IMR-90 (cell line): ENCODE measurements at regions not wholly inside any gene's neighbourhood (a gene's known extent, or its start where the extent isn't known, plus 50 kb on each side); places are given as distances from the start of the nearest gene placed in this dataset.

Experiments
- ATAC-seq: fragments of 200-7000 bp; cut with Tn5 transposase; 2 replicates; pipeline ENCODE4 v1.9.1; 2020; ENCODE audit warnings: low read depth, mild to moderate bottlenecking, moderate library complexity
- BruUV-seq: library from RNA; stranded (reverse); fragments of 400-500 nt; replicated peaks from 2 replicates; lab custom pipeline; 2021; lab: Mats Ljungman, UMichigan
- CTCF ChIA-PET: fragments of 300-600 bp; formaldehyde crosslinking; extraction: SDS; loops from one replicate; lab custom pipeline; 2021; ENCODE audit warnings: antibody characterized with exemption; lab: Yijun Ruan, JAX
- POLR2A ChIA-PET: fragments of 300-600 bp; sonication (Branson Sonifier 250); formaldehyde crosslinking; loops from one replicate; lab custom pipeline; 2022; ENCODE audit warnings: antibody characterized with exemption; ENCODE audit not compliant: unreplicated experiment; lab: Charles Lee
- DNase-seq: peaks from one replicate; pipeline ENCODE4 v3.0.0; 2013
- H2AFZ ChIP-seq: replicated peaks from 2 replicates; pipeline ENCODE3; 2013; ENCODE audit warnings: low read length, mild to moderate bottlenecking; ENCODE audit not compliant: poor library complexity
- H2AK5ac ChIP-seq: 2 replicates; pipeline ENCODE4 v1.6.1; 2013; ENCODE audit warnings: low read depth, low read length, inconsistent platforms
- H2AK9ac ChIP-seq: replicated peaks from 2 replicates; pipeline ENCODE3; 2013; ENCODE audit warnings: mild to moderate bottlenecking, low read depth, low read length, moderate library complexity; ENCODE audit not compliant: poor library complexity
- H2BK120ac ChIP-seq: 2 replicates; pipeline ENCODE4 v1.6.1; 2013; ENCODE audit warnings: low read depth, low read length, inconsistent platforms
- H2BK15ac ChIP-seq: 3 replicates; pipeline ENCODE4 v1.6.1; 2013; ENCODE audit warnings: low read depth, low read length, inconsistent platforms
- H2BK20ac ChIP-seq: 2 replicates; pipeline ENCODE4 v1.6.1; 2013; ENCODE audit warnings: low read depth, mild to moderate bottlenecking, inconsistent platforms, low read length, moderate library complexity
- H2BK5ac ChIP-seq: 2 replicates; pipeline ENCODE4 v1.6.1; 2013; ENCODE audit warnings: mild to moderate bottlenecking, low read depth, low read length, inconsistent platforms; ENCODE audit not compliant: poor library complexity, severe bottlenecking
- H3K14ac ChIP-seq: replicated peaks from 2 replicates; pipeline ENCODE4 v1.6.1; 2013; ENCODE audit warnings: low read depth, low read length, inconsistent platforms
- H3K18ac ChIP-seq: 2 replicates; pipeline ENCODE4 v1.6.1; 2013; ENCODE audit warnings: low read depth, low read length, control low read depth
- H3K23ac ChIP-seq: 2 replicates; pipeline ENCODE4 v1.6.1; 2013; ENCODE audit warnings: low read depth, low read length, inconsistent platforms
- H3K27ac ChIP-seq: 2 replicates; pipeline ENCODE4 v1.5.1; 2013; ENCODE audit warnings: mild to moderate bottlenecking, control low read depth, low read length; ENCODE audit not compliant: insufficient read depth
- H3K27me3 ChIP-seq: 2 replicates; pipeline ENCODE4 v1.6.1; 2013; ENCODE audit warnings: low read length; ENCODE audit not compliant: control insufficient read depth, insufficient read depth
- H3K36me3 ChIP-seq: 2 replicates; pipeline ENCODE4 v1.6.1; 2013; ENCODE audit warnings: low read length, mixed read lengths; ENCODE audit not compliant: control insufficient read depth, insufficient read depth
- H3K4ac ChIP-seq: 2 replicates; pipeline ENCODE4 v1.6.1; 2013; ENCODE audit warnings: low read depth, low read length, inconsistent platforms
- H3K4me1 ChIP-seq: 2 replicates; pipeline ENCODE4 v1.6.1; 2013; ENCODE audit warnings: low read length, mixed read lengths; ENCODE audit not compliant: control insufficient read depth, insufficient read depth
- H3K4me2 ChIP-seq: 2 replicates; pipeline ENCODE4 v1.6.1; 2013; ENCODE audit warnings: low read depth, mild to moderate bottlenecking, control low read depth, low read length, moderate library complexity
- H3K4me3 ChIP-seq: 2 replicates; pipeline ENCODE4 v1.5.1; 2013; ENCODE audit warnings: low read depth, mild to moderate bottlenecking, control low read depth, low read length, moderate library complexity; ENCODE audit not compliant: insufficient read depth
- H3K56ac ChIP-seq: 2 replicates; pipeline ENCODE4 v1.6.1; 2013; ENCODE audit warnings: low read length, inconsistent platforms; ENCODE audit not compliant: insufficient read depth; ENCODE audit errors: extremely low read depth
- H3K79me1 ChIP-seq, 2 experiments: 2 replicates each; pipeline ENCODE4 v1.6.1; 2013; ENCODE audit warnings: low read length in 2 of 2, inconsistent platforms in 1 of 2, low read depth in 1 of 2
- H3K9ac ChIP-seq: 2 replicates; pipeline ENCODE4 v1.6.1; 2013; ENCODE audit warnings: low read depth, low read length, control low read depth
- H3K9me1 ChIP-seq: 2 replicates; pipeline ENCODE4 v1.6.1; 2013; ENCODE audit warnings: low read length, inconsistent platforms; ENCODE audit not compliant: insufficient read depth
- H3K9me3 ChIP-seq: 2 replicates; pipeline ENCODE4 v1.6.1; 2013; ENCODE audit warnings: low read length; ENCODE audit not compliant: control insufficient read depth, insufficient read depth
- H4K20me1 ChIP-seq: 2 replicates; pipeline ENCODE4 v1.6.1; 2013; ENCODE audit warnings: low read length, inconsistent platforms; ENCODE audit not compliant: insufficient read depth
- H4K5ac ChIP-seq: 2 replicates; pipeline ENCODE4 v1.6.1; 2013; ENCODE audit warnings: mild to moderate bottlenecking, low read depth, low read length, control low read depth
- H4K8ac ChIP-seq, 2 experiments: 2 replicates each; pipeline ENCODE4 v1.6.1; 2013; ENCODE audit warnings: low read depth in 2 of 2, low read length in 2 of 2, control low read depth in 1 of 2, inconsistent platforms in 1 of 2
- H4K91ac ChIP-seq: 2 replicates; pipeline ENCODE4 v1.6.1; 2013; ENCODE audit warnings: low read depth, low read length, inconsistent platforms; ENCODE audit not compliant: insufficient read depth
- BHLHE40 ChIP-seq: fragments of 150-350 bp; IDR thresholded peaks from 2 replicates; pipeline ENCODE4 v1.6.1; 2016; ENCODE audit warnings: mild to moderate bottlenecking, low read depth, low read length
- CTCF ChIP-seq: conservative IDR thresholded peaks from 2 replicates; pipeline ENCODE4 v1.5.1; 2012; ENCODE audit warnings: mild to moderate bottlenecking, low read depth, low read length, improper control_type of control experiment
- FOS ChIP-seq: fragments of 150-350 bp; IDR thresholded peaks from 2 replicates; pipeline ENCODE4 v1.6.1; 2016; ENCODE audit warnings: low read depth, low read length
- NFE2L2 ChIP-seq: fragments of 150-350 bp; IDR thresholded peaks from 2 replicates; pipeline ENCODE4 v1.6.1; 2016; ENCODE audit warnings: low read depth, mild to moderate bottlenecking, low read length
- SMC3 ChIP-seq: fragments of 150-350 bp; IDR thresholded peaks from 2 replicates; pipeline ENCODE4 v1.6.1; 2016; ENCODE audit warnings: low read depth, mild to moderate bottlenecking, antibody characterized with exemption, low read length, moderate library complexity
- WGBS, 2 experiments: methylation state at CpG; one replicate each; pipeline versions ENCODE4 v1.1.5 to v1.1.7; 2013; ENCODE audit warnings: missing lambda C conversion rate in 2 of 2; ENCODE audit not compliant: insufficient read length in 1 of 2; ENCODE audit errors: extremely low coverage in 2 of 2; 5-methylcytosine and 5-hydroxymethylcytosine counted together
- dilution Hi-C: fragments of 300-500 bp; cut with HindIII; formaldehyde crosslinking; loops from one replicate; pipeline ENCODE4 v1.14.3; 2018; ENCODE audit warnings: low sequenced_read_pairs; ENCODE audit not compliant: unreplicated experiment
- in situ Hi-C: fragments of 300-500 bp; cut with MboI; formaldehyde crosslinking; loops from 3 replicates; pipeline ENCODE4 v1.14.3; 2019; ENCODE audit warnings: low sequenced_read_pairs, inconsistent platforms, mixed read lengths
- intact Hi-C: fragments of 100-400 bp; cut with micrococcal nuclease; formaldehyde crosslinking; loops from 2 replicates; pipeline ENCODE4 v1.10.0; 2022

DNA sequence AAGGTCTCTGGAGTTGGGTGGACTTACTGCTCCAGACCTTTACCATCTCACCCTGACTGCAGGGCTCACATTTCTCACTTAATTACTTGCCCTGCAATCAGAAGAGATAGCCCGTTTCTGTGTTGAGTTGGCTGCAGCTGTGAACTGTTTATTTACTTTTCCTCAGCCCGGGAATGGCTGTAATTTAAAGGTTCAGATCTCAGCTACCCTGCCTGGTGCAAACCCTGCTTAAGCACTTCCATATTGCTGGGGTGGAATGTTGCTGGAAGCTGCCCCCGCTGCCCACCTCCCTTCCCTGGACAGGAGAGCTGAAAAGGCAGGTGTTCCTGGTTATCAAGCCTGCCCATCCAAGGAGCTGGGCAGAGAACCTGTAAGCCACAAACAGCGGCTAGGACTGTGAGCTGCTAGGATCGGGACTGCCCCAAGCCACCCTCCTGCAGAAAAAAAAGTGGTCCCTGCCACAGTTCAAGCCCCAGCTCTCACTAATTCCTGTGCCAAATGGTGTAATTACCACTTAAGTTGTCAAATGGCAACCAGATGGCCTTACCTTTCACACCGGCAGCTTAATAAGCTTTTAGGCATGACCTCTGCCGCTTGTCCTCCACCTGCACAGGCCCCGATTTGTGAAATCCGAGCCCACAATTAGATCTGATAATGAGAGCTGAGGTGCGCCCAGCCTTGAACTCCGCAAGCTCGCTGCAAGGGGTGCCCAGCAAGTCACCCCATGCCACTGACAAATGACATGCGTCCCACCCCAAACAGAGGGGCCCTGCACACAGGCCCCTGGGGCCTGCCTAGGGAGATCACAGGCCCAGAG lies 269.8 kb downstream of the C16orf95 start:
- H2AK5ac ChIP-seq = no peak overlapping the region
- H3K4me3 ChIP-seq = no peak overlapping the region
- H4K5ac ChIP-seq = no peak overlapping the region
- H2BK120ac ChIP-seq = no peak overlapping the region
- H3K27me3 ChIP-seq = peaks cover 47% of the 10 kb centered on the region
- CTCF ChIA-PET = interaction anchor here (2.1 kb wide), 1 partner anchor 15 kb away, joined by 7 read pairs; no protein-coding TSS in a partner anchor
- no peak overlapping the region for H2BK5ac ChIP-seq
- dilution Hi-C loops (no loop called here), intact Hi-C loops (no loop called here), in situ Hi-C loops (no loop called here)
- H3K79me1 ChIP-seq = no peaks in the 10 kb centered on the region
- H3K4ac ChIP-seq = no peak overlapping the region
- peak overlapping the region; percentile 30 for H2AK9ac ChIP-seq
- no peak overlapping the region for H3K18ac ChIP-seq
- BruUV-seq = no TSS peak
- H3K27ac ChIP-seq = no peak overlapping the region
- no peaks in the 10 kb centered on the region for H3K9me3 ChIP-seq
- POLR2A ChIA-PET = no interaction called here
- no peak overlapping the region for H4K8ac ChIP-seq
- H3K14ac ChIP-seq = no peak overlapping the region
- DNase-seq (peak; percentile 45), ATAC-seq (peak; percentile 79)
- no peak overlapping the region for H3K23ac ChIP-seq
- H3K9me1 ChIP-seq = no peaks in the 10 kb centered on the region
- H3K4me1 ChIP-seq = peaks cover 6% of the 10 kb centered on the region
- H4K20me1 ChIP-seq = peaks cover 3% of the 10 kb centered on the region; the same call in 1 of the 2 replicates
- no peak overlapping the region for H4K91ac ChIP-seq
- H2BK20ac ChIP-seq = no peak overlapping the region
- peak overlapping the region; percentile 16 for H2AFZ ChIP-seq
- 86% methylated on average over 8 of the region's 13 CpGs; no CpG with 5 or more reads in 1 of the 2 experiments for WGBS, 2 experiments
- 0 out of 2 replicates have a peak overlapping the region, but pooled peaks have one; percentile 14 for H3K4me2 ChIP-seq
- no peak overlapping the region for H3K9ac ChIP-seq
- no peak for TF ChIP-seq CTCF
- no peak for TF ChIP-seq FOS
- TF ChIP-seq BHLHE40 = no peak
- no peak for TF ChIP-seq SMC3
- no peak for TF ChIP-seq NFE2L2
- H3K56ac ChIP-seq = no peak overlapping the region
- H2BK15ac ChIP-seq = no peak overlapping the region
- H3K36me3 ChIP-seq = no peaks in the 10 kb centered on the region
